SK-N-SH treated with all-trans-retinoic acid at 6 μM for 48 hours (cell line): ENCODE measurements at regions not wholly inside any gene's neighbourhood (a gene's known extent, or its start where the extent isn't known, plus 50 kb on each side); places are given as distances from the start of the nearest gene placed in this dataset.

ENCODE experiments used
- ATAC-seq: fragments of 200-7000 bp; cut with Tn5 transposase; 3 replicates; pipeline ENCODE4 v1.9.1; 2020; ENCODE audit warnings: mild to moderate bottlenecking, moderate library complexity
- ARNTL ChIP-seq: fragments of 450-650 bp; formaldehyde crosslinking; IDR thresholded peaks from 2 replicates; pipeline ENCODE4 v1.5.0; 2020; ENCODE audit warnings: low read depth, mild to moderate bottlenecking, moderate library complexity, borderline replicate concordance
- CSDC2 ChIP-seq: fragments of 250-450 bp; sonication (Bioruptor Pico); IDR thresholded peaks from 2 replicates; pipeline ENCODE4 v1.5.0; 2020; ENCODE audit warnings: mild to moderate bottlenecking, moderate library complexity
- ESRRG ChIP-seq: fragments of 250-450 bp; sonication (Bioruptor Pico); IDR thresholded peaks from 2 replicates; pipeline ENCODE4 v1.6.1; 2021; ENCODE audit warnings: mild to moderate bottlenecking
- GLIS3 ChIP-seq: fragments of 250-450 bp; sonication (Bioruptor Pico); IDR thresholded peaks from 2 replicates; pipeline ENCODE4 v1.5.0; 2020; ENCODE audit warnings: mild to moderate bottlenecking, moderate library complexity
- ISL1 ChIP-seq: fragments of 250-450 bp; sonication (Bioruptor Pico); IDR thresholded peaks from 2 replicates; pipeline ENCODE4 v2.1.2; 2022; ENCODE audit warnings: mild to moderate bottlenecking, moderate library complexity
- OSR1 ChIP-seq: fragments of 250-450 bp; sonication (Bioruptor Pico); IDR thresholded peaks from 2 replicates; pipeline ENCODE4 v1.8.0; 2022; ENCODE audit warnings: moderate library complexity, mild to moderate bottlenecking, inconsistent platforms
- PPARA ChIP-seq: fragments of 250-450 bp; sonication (Bioruptor Pico); IDR thresholded peaks from 2 replicates; pipeline ENCODE4 v1.5.0; 2020; ENCODE audit warnings: mild to moderate bottlenecking, borderline replicate concordance
- SNAI2 ChIP-seq: fragments of 250-450 bp; sonication (Bioruptor Pico); IDR thresholded peaks from 2 replicates; pipeline ENCODE4 v1.5.0; 2020; ENCODE audit warnings: mild to moderate bottlenecking, moderate library complexity
- TCF4 ChIP-seq: fragments of 250-450 bp; sonication (Bioruptor Pico); IDR thresholded peaks from 2 replicates; pipeline ENCODE4 v1.8.0; 2021; ENCODE audit warnings: mild to moderate bottlenecking, moderate library complexity, borderline replicate concordance
- TOX ChIP-seq: fragments of 250-450 bp; sonication (Bioruptor Pico); IDR thresholded peaks from 2 replicates; pipeline ENCODE4 v1.8.0; 2021; ENCODE audit warnings: mild to moderate bottlenecking, moderate library complexity, borderline replicate concordance
- ZC3H10 ChIP-seq: fragments of 250-450 bp; sonication (Bioruptor Pico); IDR thresholded peaks from 2 replicates; pipeline ENCODE4 v1.5.1; 2021; ENCODE audit warnings: mild to moderate bottlenecking, moderate library complexity
- ZFP3 ChIP-seq: fragments of 250-450 bp; sonication (Bioruptor Pico); IDR thresholded peaks from 2 replicates; pipeline ENCODE4 v1.5.0; 2020; ENCODE audit warnings: mild to moderate bottlenecking, moderate library complexity
- ZFP30 ChIP-seq: fragments of 450-650 bp; formaldehyde crosslinking; IDR thresholded peaks from 2 replicates; pipeline ENCODE4 v1.5.0; 2022; ENCODE audit warnings: mild to moderate bottlenecking, moderate library complexity
- ZNF565 ChIP-seq: fragments of 450-650 bp; formaldehyde crosslinking; conservative IDR thresholded peaks from 2 replicates; pipeline ENCODE4 v1.5.0; 2020; ENCODE audit warnings: low read depth, mild to moderate bottlenecking, moderate library complexity
- ZNF70 ChIP-seq: fragments of 450-650 bp; formaldehyde crosslinking; IDR thresholded peaks from 2 replicates; pipeline ENCODE4 v1.5.0; 2020; ENCODE audit warnings: mild to moderate bottlenecking, moderate library complexity
- ZNF8 ChIP-seq: fragments of 450-650 bp; formaldehyde crosslinking; IDR thresholded peaks from 2 replicates; pipeline ENCODE4 v1.5.0; 2020; ENCODE audit warnings: mild to moderate bottlenecking, moderate library complexity
- TF ChIP-seq, protein P1 (sequence below): fragments of 250-450 bp; sonication (Bioruptor Pico); IDR thresholded peaks from 2 replicates; pipeline ENCODE4 v1.8.0; 2020; ENCODE audit warnings: mild to moderate bottlenecking, moderate library complexity, borderline replicate concordance
- TF ChIP-seq, protein P2 (sequence below): fragments of 250-450 bp; sonication (Bioruptor Pico); IDR thresholded peaks from 2 replicates; pipeline ENCODE4 v1.5.1; 2021; ENCODE audit warnings: mild to moderate bottlenecking, moderate library complexity
- TF ChIP-seq, protein P3 (sequence below): fragments of 250-450 bp; sonication (Bioruptor Pico); IDR thresholded peaks from 2 replicates; pipeline ENCODE4 v1.5.1; 2020; ENCODE audit warnings: low read depth, mild to moderate bottlenecking, moderate library complexity
- TF ChIP-seq, protein P4 (sequence below): fragments of 250-450 bp; sonication (Bioruptor Pico); IDR thresholded peaks from 2 replicates; pipeline ENCODE4 v1.5.0; 2020; ENCODE audit warnings: mild to moderate bottlenecking, moderate library complexity

- no peak for TF ChIP-seq SNAI2
- TF ChIP-seq, protein P1, sequence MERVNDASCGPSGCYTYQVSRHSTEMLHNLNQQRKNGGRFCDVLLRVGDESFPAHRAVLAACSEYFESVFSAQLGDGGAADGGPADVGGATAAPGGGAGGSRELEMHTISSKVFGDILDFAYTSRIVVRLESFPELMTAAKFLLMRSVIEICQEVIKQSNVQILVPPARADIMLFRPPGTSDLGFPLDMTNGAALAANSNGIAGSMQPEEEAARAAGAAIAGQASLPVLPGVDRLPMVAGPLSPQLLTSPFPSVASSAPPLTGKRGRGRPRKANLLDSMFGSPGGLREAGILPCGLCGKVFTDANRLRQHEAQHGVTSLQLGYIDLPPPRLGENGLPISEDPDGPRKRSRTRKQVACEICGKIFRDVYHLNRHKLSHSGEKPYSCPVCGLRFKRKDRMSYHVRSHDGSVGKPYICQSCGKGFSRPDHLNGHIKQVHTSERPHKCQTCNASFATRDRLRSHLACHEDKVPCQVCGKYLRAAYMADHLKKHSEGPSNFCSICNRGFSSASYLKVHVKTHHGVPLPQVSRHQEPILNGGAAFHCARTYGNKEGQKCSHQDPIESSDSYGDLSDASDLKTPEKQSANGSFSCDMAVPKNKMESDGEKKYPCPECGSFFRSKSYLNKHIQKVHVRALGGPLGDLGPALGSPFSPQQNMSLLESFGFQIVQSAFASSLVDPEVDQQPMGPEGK (CRISPR knock-in tag) = no peak
- TF ChIP-seq, protein P2, sequence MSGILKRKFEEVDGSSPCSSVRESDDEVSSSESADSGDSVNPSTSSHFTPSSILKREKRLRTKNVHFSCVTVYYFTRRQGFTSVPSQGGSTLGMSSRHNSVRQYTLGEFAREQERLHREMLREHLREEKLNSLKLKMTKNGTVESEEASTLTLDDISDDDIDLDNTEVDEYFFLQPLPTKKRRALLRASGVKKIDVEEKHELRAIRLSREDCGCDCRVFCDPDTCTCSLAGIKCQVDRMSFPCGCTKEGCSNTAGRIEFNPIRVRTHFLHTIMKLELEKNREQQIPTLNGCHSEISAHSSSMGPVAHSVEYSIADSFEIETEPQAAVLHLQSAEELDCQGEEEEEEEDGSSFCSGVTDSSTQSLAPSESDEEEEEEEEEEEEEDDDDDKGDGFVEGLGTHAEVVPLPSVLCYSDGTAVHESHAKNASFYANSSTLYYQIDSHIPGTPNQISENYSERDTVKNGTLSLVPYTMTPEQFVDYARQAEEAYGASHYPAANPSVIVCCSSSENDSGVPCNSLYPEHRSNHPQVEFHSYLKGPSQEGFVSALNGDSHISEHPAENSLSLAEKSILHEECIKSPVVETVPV (CRISPR knock-in tag) = no peak
- TF ChIP-seq, protein P3, sequence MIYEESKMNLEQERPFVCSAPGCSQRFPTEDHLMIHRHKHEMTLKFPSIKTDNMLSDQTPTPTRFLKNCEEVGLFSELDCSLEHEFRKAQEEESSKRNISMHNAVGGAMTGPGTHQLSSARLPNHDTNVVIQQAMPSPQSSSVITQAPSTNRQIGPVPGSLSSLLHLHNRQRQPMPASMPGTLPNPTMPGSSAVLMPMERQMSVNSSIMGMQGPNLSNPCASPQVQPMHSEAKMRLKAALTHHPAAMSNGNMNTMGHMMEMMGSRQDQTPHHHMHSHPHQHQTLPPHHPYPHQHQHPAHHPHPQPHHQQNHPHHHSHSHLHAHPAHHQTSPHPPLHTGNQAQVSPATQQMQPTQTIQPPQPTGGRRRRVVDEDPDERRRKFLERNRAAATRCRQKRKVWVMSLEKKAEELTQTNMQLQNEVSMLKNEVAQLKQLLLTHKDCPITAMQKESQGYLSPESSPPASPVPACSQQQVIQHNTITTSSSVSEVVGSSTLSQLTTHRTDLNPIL (CRISPR knock-in tag) = no peak
- no peak for TF ChIP-seq ZFP3 (CRISPR knock-in tag)
- ATAC-seq = no peak
These were observed 120.3 kb upstream of the KLHL4 start for GRCh38 chrX:87397103-87397886.

GRCh38 chrX:87402256-87402655, 115.3 kb upstream of the KLHL4 start:
- TF ChIP-seq ZFP30 (CRISPR knock-in tag) (no peak), TOX (CRISPR knock-in tag) (no peak), ZNF8 (CRISPR knock-in tag) (no peak), CSDC2 (CRISPR knock-in tag) (no peak), ARNTL (CRISPR knock-in tag) (no peak), PPARA (CRISPR knock-in tag) (no peak), ZFP3 (CRISPR knock-in tag) (no peak), TCF4 (no peak), ISL1 (CRISPR knock-in tag) (no peak), ESRRG (no peak), ZNF565 (no peak), OSR1 (CRISPR knock-in tag) (no peak)
- TF ChIP-seq, protein P4, sequence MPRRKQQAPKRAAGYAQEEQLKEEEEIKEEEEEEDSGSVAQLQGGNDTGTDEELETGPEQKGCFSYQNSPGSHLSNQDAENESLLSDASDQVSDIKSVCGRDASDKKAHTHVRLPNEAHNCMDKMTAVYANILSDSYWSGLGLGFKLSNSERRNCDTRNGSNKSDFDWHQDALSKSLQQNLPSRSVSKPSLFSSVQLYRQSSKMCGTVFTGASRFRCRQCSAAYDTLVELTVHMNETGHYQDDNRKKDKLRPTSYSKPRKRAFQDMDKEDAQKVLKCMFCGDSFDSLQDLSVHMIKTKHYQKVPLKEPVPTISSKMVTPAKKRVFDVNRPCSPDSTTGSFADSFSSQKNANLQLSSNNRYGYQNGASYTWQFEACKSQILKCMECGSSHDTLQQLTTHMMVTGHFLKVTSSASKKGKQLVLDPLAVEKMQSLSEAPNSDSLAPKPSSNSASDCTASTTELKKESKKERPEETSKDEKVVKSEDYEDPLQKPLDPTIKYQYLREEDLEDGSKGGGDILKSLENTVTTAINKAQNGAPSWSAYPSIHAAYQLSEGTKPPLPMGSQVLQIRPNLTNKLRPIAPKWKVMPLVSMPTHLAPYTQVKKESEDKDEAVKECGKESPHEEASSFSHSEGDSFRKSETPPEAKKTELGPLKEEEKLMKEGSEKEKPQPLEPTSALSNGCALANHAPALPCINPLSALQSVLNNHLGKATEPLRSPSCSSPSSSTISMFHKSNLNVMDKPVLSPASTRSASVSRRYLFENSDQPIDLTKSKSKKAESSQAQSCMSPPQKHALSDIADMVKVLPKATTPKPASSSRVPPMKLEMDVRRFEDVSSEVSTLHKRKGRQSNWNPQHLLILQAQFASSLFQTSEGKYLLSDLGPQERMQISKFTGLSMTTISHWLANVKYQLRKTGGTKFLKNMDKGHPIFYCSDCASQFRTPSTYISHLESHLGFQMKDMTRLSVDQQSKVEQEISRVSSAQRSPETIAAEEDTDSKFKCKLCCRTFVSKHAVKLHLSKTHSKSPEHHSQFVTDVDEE = no peak
- TF ChIP-seq, protein P1 (CRISPR knock-in tag) = no peak
- no peak for ATAC-seq

GRCh38 chrX:87403551-87403950, 114.1 kb upstream of the KLHL4 start:
- no peak for ATAC-seq
- TF ChIP-seq CSDC2 (CRISPR knock-in tag) = no peak
- TF ChIP-seq OSR1 (CRISPR knock-in tag) = no peak
- no peak for TF ChIP-seq SNAI2
- no peak for TF ChIP-seq PPARA (CRISPR knock-in tag)
- no peak for TF ChIP-seq GLIS3 (CRISPR knock-in tag)
- TF ChIP-seq TOX (CRISPR knock-in tag) = no peak
- TF ChIP-seq ZC3H10 (CRISPR knock-in tag) = no peak
- no peak for TF ChIP-seq ZNF70 (CRISPR knock-in tag)
